ENCODE measurements at regions not wholly inside any gene's neighbourhood (a gene's known extent, or its start where the extent isn't known, plus 50 kb on each side); places are given as distances from the start of the nearest gene placed in this dataset.

DNA sequence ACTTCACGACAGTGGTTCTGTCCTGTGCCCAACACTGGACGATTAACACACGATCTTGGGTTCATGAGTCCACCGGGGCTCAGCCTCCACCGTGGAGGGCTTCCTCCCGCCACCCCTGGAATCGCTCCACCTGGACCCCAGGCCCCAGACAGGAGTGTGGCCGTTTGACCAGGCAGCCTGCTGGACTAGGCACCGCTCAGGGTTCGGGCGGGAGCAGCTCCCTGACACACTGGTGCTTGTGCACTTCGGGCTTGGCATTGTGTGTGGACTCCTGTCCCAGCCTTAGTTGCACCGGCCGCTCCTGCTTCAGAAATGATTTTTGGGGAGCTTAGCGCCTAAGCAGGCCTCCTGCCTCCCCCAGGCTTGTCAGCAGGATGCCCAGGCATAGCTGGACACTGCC, 617.4 kb upstream of the SALL3 start:
- no peak overlapping the region for H3K9ac ChIP-seq (ENCODE audit: low read length)
- H3K4me1 ChIP-seq (ENCODE audit: control insufficient read depth, insufficient read depth, low read length), result no peaks in the 10 kb centered on the region
- no peaks in the 10 kb centered on the region for H3K36me3 ChIP-seq (ENCODE audit: control insufficient read depth, insufficient read depth, low read length)
- no peak overlapping the region for H3K27ac ChIP-seq (ENCODE audit: low read depth, low read length)
- no peak overlapping the region for H3K4me3 ChIP-seq (ENCODE audit: low read length)
- no peaks in the 10 kb centered on the region for H3K27me3 ChIP-seq (ENCODE audit: control insufficient read depth, insufficient read depth, low read length)

DNA sequence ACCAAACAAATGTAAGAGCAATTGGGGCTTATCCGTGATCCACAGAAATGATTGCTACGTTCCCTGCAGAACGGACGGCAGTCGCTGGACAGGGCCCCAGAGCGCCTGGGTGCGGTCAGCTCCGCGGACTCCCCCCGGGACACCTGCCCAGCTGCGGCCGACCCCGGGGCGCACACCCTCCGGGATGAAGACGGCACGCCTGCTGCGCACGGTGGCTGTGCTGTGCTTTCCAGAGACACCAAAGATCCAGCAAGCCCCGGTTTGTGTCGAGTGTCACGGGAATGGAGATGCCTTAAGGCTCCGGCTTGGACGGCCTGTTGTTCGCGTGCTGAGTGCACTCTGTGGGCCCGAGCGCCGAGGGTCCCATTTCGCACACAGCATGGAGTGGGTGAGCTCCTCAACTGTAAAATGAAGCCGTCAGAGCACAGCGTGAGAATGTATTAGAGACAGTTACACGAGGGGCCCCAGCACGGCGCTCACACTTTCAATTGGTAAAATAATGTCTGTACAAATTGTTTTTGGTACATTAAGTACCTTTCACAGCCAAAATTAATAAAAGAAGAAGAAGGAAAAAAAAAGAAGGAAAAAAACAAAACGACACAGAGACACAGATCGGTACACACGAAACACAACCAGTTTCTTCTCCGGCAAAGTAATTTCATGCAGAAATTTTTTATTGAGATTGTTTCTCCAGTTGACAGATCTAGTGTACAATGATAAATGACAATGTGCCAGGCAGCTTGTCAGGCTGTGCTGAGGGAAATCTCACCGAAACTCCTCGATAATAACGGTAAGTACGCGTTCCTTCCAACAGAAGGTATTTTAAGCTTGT, 615.8 kb upstream of the SALL3 start:
- Histone ChIP-seq H3K4me1 (ENCODE audit: control insufficient read depth, insufficient read depth, low read length) (no peaks in the 10 kb centered on the region), H3K27me3 (ENCODE audit: control insufficient read depth, insufficient read depth, low read length) (no peaks in the 10 kb centered on the region), H3K27ac (ENCODE audit: low read depth, low read length) (no peak overlapping the region), H3K9ac (ENCODE audit: low read length) (no peak overlapping the region), H3K4me3 (ENCODE audit: low read length) (no peak overlapping the region), H3K36me3 (ENCODE audit: control insufficient read depth, insufficient read depth, low read length) (no peaks in the 10 kb centered on the region)

DNA sequence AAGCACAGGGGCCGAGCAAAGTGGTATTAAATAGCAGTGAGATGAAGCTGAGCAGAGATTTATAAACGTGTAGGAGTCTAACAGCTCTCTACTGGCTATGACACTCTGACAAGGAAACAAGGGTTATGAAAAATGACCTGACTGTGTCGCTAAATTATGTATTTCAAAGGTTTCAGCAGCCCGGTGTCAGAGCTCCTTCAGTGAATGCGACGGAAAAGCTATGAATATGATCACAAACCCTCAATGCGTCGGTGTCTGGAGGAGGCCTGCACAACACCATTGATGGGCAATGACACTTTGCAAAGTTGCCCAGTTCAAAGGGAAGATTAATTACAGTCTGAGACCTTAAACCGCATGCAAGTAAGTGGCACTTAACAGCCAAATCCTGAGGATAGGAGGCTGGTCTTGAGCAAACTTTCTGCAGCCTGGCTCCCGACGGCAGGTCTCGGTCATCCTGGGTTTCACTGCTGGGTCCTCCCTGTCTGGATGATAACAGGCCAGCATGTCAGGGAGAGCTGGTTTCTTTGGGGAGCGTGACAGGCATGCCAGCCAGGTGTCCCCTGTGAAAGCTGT, 615.1 kb upstream of the SALL3 start:
- H3K4me1 ChIP-seq (ENCODE audit: control insufficient read depth, insufficient read depth, low read length), result no peaks in the 10 kb centered on the region
- no peak overlapping the region for H3K9ac ChIP-seq (ENCODE audit: low read length)
- no peaks in the 10 kb centered on the region for H3K27me3 ChIP-seq (ENCODE audit: control insufficient read depth, insufficient read depth, low read length)
- H3K36me3 ChIP-seq (ENCODE audit: control insufficient read depth, insufficient read depth, low read length), result no peaks in the 10 kb centered on the region
- no peak overlapping the region for H3K4me3 ChIP-seq (ENCODE audit: low read length)
- no peak overlapping the region for H3K27ac ChIP-seq (ENCODE audit: low read depth, low read length)

DNA sequence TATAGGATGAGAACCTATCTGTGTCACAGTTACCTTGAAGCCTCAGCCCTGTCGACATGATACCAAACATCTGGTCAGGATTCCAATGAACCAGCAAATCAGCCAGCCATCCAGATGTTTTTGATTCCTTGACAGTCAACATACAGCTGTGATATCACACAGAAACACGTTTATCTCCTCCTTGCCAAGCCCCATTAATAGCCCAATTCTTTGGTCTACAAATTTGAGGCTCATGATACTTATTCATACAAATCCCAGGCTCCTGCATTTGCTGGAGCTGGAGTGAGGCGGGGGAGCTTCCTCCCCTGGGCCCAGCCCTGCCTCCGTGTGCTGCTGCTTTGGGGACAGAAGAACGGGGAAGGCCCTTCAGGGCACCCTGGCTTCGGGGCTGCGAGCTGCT, 611.6 kb upstream of the SALL3 start:
- H3K27ac ChIP-seq (ENCODE audit: low read depth, low read length), result no peak overlapping the region
- no peak overlapping the region for H3K9ac ChIP-seq (ENCODE audit: low read length)
- no peaks in the 10 kb centered on the region for H3K27me3 ChIP-seq (ENCODE audit: control insufficient read depth, insufficient read depth, low read length)
- no peaks in the 10 kb centered on the region for H3K4me1 ChIP-seq (ENCODE audit: control insufficient read depth, insufficient read depth, low read length)
- H3K4me3 ChIP-seq (ENCODE audit: low read length), result no peak overlapping the region
- H3K36me3 ChIP-seq (ENCODE audit: control insufficient read depth, insufficient read depth, low read length), result no peaks in the 10 kb centered on the region

DNA sequence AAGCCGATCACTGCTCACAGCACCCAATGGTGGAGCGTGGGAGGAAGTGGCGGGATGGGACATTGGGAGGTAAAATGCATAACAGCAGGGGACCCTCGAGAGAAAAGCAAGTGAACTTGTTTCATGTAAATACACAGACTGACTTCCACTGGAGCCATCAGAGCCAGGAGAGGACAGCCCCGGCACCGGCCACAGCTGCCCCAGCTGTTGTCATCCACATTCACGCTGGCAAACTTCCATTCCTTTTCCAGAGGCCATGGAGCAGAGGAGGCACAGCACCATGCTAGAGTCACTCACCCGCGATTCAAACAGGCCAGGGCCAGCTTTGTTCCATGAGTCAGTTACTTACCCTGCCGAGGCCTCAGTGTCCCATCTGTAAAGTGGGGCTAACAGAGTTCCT, 610.9 kb upstream of the SALL3 start:
- H3K27me3 ChIP-seq (ENCODE audit: control insufficient read depth, insufficient read depth, low read length), result no peaks in the 10 kb centered on the region
- H3K27ac ChIP-seq (ENCODE audit: low read depth, low read length), result no peak overlapping the region

DNA sequence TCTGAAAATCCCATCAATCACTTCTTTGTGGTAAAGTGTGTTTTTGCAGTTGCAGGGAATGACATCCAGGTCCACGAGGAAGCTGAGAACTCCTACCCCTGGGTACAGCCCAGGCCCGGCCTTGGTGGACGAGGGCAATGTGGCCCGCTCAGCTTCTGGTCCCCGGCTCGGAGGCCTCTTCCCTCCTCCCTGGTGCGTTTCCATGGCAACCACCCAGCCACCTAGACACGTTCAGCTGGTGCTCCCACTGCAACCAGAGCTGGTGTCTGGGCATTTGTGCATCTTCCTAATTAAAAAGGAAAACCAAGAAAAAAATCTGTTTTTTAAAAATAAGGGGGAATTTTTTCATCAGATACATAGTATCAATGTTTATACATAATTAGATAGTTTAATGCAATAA, 603.6 kb upstream of the SALL3 start:
- H3K27ac ChIP-seq (ENCODE audit: low read depth, low read length), result no peak overlapping the region
- no peak overlapping the region for H3K9ac ChIP-seq (ENCODE audit: low read length)
- no peaks in the 10 kb centered on the region for H3K36me3 ChIP-seq (ENCODE audit: control insufficient read depth, insufficient read depth, low read length)
- no peaks in the 10 kb centered on the region for H3K27me3 ChIP-seq (ENCODE audit: control insufficient read depth, insufficient read depth, low read length)
- no peak overlapping the region for H3K4me3 ChIP-seq (ENCODE audit: low read length)
- H3K4me1 ChIP-seq (ENCODE audit: control insufficient read depth, insufficient read depth, low read length), result no peaks in the 10 kb centered on the region

More for the DNA sequence above, 610.9 kb upstream of the SALL3 start:
- no peaks in the 10 kb centered on the region for H3K36me3 ChIP-seq (ENCODE audit: control insufficient read depth, insufficient read depth, low read length)
- no peaks in the 10 kb centered on the region for H3K4me1 ChIP-seq (ENCODE audit: control insufficient read depth, insufficient read depth, low read length)
- H3K9ac ChIP-seq (ENCODE audit: low read length), result no peak overlapping the region
- no peak overlapping the region for H3K4me3 ChIP-seq (ENCODE audit: low read length)

DNA sequence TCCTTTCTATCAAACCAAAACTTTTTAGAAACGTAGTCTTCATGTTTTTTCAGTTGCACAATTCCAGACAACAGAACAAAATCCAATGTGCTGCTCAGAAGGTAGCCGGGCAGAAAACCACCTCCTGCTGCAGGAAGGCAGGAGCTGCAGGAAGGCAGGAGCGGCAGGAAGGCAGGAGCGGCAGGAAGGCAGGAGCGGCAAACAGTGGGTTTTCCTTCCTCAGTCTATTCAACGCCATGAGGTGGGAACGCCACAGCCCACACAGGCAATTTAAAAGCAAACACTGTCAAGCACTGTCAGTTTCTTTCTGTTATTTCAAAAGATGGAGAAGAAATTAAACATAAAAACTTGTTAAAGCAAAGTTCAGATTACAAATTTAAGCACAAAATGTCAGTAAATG, 601.2 kb upstream of the SALL3 start:
- Histone ChIP-seq H3K4me3 (ENCODE audit: low read length) (no peak overlapping the region), H3K27me3 (ENCODE audit: control insufficient read depth, insufficient read depth, low read length) (no peaks in the 10 kb centered on the region), H3K36me3 (ENCODE audit: control insufficient read depth, insufficient read depth, low read length) (no peaks in the 10 kb centered on the region), H3K9ac (ENCODE audit: low read length) (no peak overlapping the region), H3K4me1 (ENCODE audit: control insufficient read depth, insufficient read depth, low read length) (no peaks in the 10 kb centered on the region), H3K27ac (ENCODE audit: low read depth, low read length) (no peak overlapping the region)

DNA sequence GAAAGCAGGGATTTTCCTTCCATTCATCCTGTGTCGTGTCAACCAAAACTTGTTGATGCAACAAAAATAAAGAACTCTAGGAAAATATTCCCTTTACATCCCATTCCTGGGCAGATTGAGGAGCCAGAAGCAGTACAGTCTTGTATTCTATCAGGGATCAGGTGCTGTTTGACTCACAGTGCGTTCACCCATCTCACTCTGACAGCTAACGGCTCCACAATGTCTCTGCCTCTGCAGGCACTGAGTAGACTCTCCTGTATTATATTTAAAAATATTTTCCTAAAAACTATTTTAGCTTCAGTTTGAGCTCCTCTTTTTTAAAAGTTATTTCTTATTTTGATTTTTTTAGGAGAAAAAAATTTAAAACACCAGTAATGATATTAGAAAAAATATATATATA, 600.6 kb upstream of the SALL3 start:
- Histone ChIP-seq H3K36me3 (ENCODE audit: control insufficient read depth, insufficient read depth, low read length) (no peaks in the 10 kb centered on the region), H3K4me1 (ENCODE audit: control insufficient read depth, insufficient read depth, low read length) (no peaks in the 10 kb centered on the region), H3K27me3 (ENCODE audit: control insufficient read depth, insufficient read depth, low read length) (no peaks in the 10 kb centered on the region), H3K27ac (ENCODE audit: low read depth, low read length) (no peak overlapping the region), H3K4me3 (ENCODE audit: low read length) (no peak overlapping the region), H3K9ac (ENCODE audit: low read length) (no peak overlapping the region)

DNA sequence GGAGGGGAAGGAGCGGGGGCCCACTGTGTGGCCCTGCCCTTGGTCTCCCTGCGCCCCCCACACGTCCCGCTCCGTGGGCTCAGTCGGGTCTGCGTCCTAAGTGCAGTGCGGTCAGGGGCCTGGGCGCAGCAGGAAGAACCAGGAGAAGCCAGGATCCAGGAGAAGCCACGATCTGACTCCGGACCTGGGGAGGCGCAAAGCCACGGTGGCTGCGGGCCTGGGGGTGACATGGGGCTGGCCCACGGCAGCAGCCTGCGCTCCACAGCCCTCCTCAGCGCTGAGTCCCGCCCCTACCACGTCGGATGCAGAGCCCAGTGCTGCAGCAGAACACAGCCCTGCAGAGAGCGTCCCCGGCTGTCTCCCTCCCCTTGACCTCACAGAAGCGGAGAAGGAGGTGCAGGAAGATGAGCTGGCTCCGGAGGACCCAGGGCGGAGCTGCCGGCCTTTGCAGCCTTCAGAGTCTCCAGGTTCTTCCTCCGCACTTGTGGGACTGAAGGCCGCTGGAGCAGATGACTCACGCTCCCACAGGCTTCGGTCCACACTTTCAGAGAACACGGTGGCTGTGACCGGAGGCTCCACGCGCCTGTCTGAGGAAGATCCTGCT, 589.2 kb upstream of the SALL3 start:
- Histone ChIP-seq H3K4me1 (ENCODE audit: control insufficient read depth, insufficient read depth, low read length) (no peaks in the 10 kb centered on the region), H3K27ac (ENCODE audit: low read depth, low read length) (no peak overlapping the region), H3K36me3 (ENCODE audit: control insufficient read depth, insufficient read depth, low read length) (no peaks in the 10 kb centered on the region), H3K27me3 (ENCODE audit: control insufficient read depth, insufficient read depth, low read length) (no peaks in the 10 kb centered on the region), H3K4me3 (ENCODE audit: low read length) (no peak overlapping the region), H3K9ac (ENCODE audit: low read length) (no peak overlapping the region)

DNA sequence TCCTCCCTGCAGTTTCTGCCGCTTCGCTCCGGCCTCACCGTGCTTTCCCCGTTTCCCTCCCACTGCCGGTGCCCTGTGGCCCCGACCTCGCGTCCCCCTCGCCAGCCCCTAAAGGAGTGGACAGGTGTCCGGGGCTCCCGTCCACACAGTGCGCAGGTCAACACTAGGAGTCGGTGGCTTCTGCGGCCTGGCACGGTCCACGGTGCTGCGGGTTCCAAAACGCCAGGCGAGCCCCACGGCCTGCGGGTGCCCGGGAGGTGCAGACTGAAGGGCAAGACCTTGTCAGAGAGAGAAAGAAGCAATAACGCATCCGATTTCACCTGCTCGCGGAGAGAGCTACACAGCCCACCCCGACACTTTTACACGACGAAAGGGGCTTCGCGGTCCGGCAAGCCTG, 588.7 kb upstream of the SALL3 start:
- Histone ChIP-seq H3K4me1 (ENCODE audit: control insufficient read depth, insufficient read depth, low read length) (no peaks in the 10 kb centered on the region), H3K36me3 (ENCODE audit: control insufficient read depth, insufficient read depth, low read length) (no peaks in the 10 kb centered on the region), H3K27me3 (ENCODE audit: control insufficient read depth, insufficient read depth, low read length) (no peaks in the 10 kb centered on the region), H3K9ac (ENCODE audit: low read length) (no peak overlapping the region), H3K4me3 (ENCODE audit: low read length) (no peak overlapping the region), H3K27ac (ENCODE audit: low read depth, low read length) (no peak overlapping the region)

DNA sequence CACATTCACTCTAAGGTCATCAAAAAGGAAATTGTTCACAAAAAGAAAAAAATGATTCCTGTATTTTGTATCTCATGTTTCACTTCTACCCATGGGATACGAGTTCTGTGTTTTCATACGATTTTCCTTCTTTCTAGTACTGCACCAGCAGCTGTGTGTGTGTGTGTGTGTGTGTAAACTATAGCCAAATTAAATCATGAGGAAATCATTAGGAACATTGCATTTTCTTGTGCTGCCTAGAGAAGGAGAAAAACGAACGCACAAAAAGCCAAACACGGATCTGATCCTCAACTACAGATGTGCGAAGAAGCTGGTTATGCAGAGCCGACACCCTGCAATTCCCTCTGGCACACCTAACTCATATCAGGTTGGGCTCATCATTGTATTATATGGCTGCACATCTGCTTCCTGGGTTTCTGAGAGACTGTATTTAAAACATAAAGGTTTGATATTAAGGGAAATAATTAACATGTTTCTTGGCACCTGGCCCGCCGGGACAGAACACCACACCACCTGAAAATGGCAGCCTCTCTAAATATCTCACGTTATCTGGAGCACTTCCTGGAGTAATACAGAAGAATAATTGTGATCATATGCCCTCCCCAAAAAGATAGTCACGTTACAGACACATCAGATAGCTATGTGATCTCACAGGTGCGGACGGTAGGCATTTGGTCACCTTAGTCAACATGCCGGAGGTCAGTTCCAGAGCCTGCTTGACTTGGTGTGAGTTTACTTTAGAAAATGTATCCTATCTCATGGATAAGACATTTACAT, 586.3 kb upstream of the SALL3 start:
- Histone ChIP-seq H3K27ac (ENCODE audit: low read depth, low read length) (no peak overlapping the region), H3K27me3 (ENCODE audit: control insufficient read depth, insufficient read depth, low read length) (no peaks in the 10 kb centered on the region), H3K36me3 (ENCODE audit: control insufficient read depth, insufficient read depth, low read length) (no peaks in the 10 kb centered on the region), H3K4me3 (ENCODE audit: low read length) (no peak overlapping the region), H3K9ac (ENCODE audit: low read length) (no peak overlapping the region), H3K4me1 (ENCODE audit: control insufficient read depth, insufficient read depth, low read length) (no peaks in the 10 kb centered on the region)

DNA sequence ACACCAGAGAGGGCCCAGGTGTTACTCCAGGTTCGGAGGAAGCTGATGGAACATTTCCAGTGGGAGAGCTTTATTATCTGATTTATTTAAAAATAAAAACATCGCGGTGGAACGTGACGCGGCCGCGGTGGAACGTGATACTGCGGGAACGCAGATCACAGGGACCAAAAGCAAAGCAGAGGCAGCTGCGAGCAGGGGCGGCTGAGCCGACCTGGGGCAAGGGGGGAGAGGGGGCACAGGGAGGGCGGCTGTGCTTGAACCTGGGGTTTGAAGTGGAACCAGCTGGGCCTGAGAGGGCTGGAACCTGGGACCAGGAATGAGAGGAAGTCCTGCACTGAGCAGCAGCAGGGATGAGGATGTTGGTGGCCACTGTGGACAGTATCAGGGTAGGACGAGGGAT, 583.5 kb upstream of the SALL3 start:
- no peak overlapping the region for H3K27ac ChIP-seq (ENCODE audit: low read depth, low read length)
- no peaks in the 10 kb centered on the region for H3K4me1 ChIP-seq (ENCODE audit: control insufficient read depth, insufficient read depth, low read length)
- H3K4me3 ChIP-seq (ENCODE audit: low read length), result no peak overlapping the region
- no peak overlapping the region for H3K9ac ChIP-seq (ENCODE audit: low read length)
- H3K36me3 ChIP-seq (ENCODE audit: control insufficient read depth, insufficient read depth, low read length), result no peaks in the 10 kb centered on the region
- no peaks in the 10 kb centered on the region for H3K27me3 ChIP-seq (ENCODE audit: control insufficient read depth, insufficient read depth, low read length)
